GM12878 (cell line): ENCODE measurements at regions not wholly inside any gene's neighbourhood (a gene's known extent, or its start where the extent isn't known, plus 50 kb on each side); places are given as distances from the start of the nearest gene placed in this dataset.

ENCODE experiments used
- EZH2 ChIP-seq: IDR thresholded peaks from 2 replicates; pipeline ENCODE4 v1.6.1; 2012; ENCODE audit warnings: low read depth, mild to moderate bottlenecking, control low read depth, inconsistent platforms, low read length, borderline replicate concordance; ENCODE audit not compliant: control insufficient read depth
- MTA3 ChIP-seq: IDR thresholded peaks from 2 replicates; pipeline ENCODE4 v1.6.1; 2012; ENCODE audit warnings: low read length, inconsistent platforms, borderline replicate concordance
- NFIC ChIP-seq: IDR thresholded peaks from 2 replicates; pipeline ENCODE4 v1.6.1; 2012; ENCODE audit warnings: low read depth, mild to moderate bottlenecking, inconsistent platforms, low read length, moderate library complexity
- YY1 ChIP-seq: IDR thresholded peaks from 2 replicates; pipeline ENCODE4 v1.6.1; 2011; ENCODE audit warnings: low read depth, mild to moderate bottlenecking, low read length
- TF ChIP-seq, protein P1 (sequence below), 3 experiments: IDR thresholded peaks in 2 of 3; conservative IDR thresholded peaks in 1 of 3; 2 replicates each; pipeline ENCODE4 v1.5.1; 2011; ENCODE audit warnings: low read depth in 3 of 3, low read length in 3 of 3, mild to moderate bottlenecking in 3 of 3, control low read depth in 2 of 3, moderate library complexity in 2 of 3, inconsistent platforms in 1 of 3, mixed read lengths in 1 of 3; ENCODE audit not compliant: control insufficient read depth in 2 of 3, insufficient read depth in 1 of 3; ENCODE audit errors: extremely low read depth in 1 of 3
- TF ChIP-seq, protein P2 (sequence below): fragments of 450-650 bp; IDR thresholded peaks from 2 replicates; pipeline ENCODE4 v1.6.1; 2014; ENCODE audit warnings: mild to moderate bottlenecking
- TF ChIP-seq, protein P3 (sequence below): IDR thresholded peaks from 2 replicates; pipeline ENCODE4 v1.6.1; 2012; ENCODE audit warnings: low read depth, low read length, improper control_type of control experiment
- TF ChIP-seq, protein P4 (sequence below): fragments of 450-650 bp; IDR thresholded peaks from 2 replicates; pipeline ENCODE4 v1.6.1; 2018; ENCODE audit warnings: mild to moderate bottlenecking, low read depth, moderate library complexity; ENCODE audit not compliant: partially characterized antibody
- TF ChIP-seq, protein P5 (sequence below): IDR thresholded peaks from 2 replicates; pipeline ENCODE4 v1.6.1; 2012; ENCODE audit warnings: low read length, inconsistent platforms

DNA sequence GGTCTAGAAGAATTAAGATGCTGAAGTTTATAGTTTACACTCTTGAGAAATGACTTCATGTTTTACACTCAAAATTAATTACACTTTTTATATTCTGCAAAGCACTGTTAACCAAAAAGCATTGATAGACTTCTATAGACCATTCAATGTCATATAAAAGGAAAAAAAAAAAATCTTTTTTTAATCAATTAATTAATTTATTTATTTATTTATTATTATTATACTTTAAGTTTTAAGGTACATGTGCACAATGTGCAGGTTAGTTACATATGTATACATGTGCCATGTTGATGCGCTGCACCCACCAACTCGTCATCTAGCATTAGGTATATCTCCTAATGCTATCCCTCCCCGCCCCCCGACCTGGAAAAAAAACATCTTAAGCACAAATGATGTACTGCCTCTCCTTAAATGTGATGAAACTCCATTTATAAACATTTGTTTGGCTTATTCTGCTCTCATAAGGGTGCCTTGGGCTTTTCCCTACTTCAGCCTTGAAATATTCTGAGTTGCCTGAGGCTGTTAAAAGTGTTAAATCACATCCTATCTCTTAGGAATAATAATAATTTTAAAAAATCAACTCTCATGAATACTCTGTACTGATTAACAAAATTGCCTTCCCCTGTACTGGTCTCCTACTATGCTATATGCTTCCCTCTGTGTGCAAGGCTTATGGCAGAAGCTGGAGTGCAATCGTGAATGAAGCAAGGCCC lies 466.9 kb downstream of the SOX2 start:
- TF ChIP-seq EZH2 (no peak), YY1 (no peak), NFIC (no peak), MTA3 (no peak)
- TF ChIP-seq, protein P1, sequence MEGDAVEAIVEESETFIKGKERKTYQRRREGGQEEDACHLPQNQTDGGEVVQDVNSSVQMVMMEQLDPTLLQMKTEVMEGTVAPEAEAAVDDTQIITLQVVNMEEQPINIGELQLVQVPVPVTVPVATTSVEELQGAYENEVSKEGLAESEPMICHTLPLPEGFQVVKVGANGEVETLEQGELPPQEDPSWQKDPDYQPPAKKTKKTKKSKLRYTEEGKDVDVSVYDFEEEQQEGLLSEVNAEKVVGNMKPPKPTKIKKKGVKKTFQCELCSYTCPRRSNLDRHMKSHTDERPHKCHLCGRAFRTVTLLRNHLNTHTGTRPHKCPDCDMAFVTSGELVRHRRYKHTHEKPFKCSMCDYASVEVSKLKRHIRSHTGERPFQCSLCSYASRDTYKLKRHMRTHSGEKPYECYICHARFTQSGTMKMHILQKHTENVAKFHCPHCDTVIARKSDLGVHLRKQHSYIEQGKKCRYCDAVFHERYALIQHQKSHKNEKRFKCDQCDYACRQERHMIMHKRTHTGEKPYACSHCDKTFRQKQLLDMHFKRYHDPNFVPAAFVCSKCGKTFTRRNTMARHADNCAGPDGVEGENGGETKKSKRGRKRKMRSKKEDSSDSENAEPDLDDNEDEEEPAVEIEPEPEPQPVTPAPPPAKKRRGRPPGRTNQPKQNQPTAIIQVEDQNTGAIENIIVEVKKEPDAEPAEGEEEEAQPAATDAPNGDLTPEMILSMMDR (IDR thresholded peaks at IDR 0.05 in 2 of 3, conservative IDR thresholded peaks at IDR 0.05 in 1 of 3; ENCODE audit: control insufficient read depth in 2 of 3, extremely low read depth in 1 of 3, insufficient read depth in 1 of 3, low read depth in 3 of 3, low read length in 3 of 3) = no peak
- TF ChIP-seq, protein P2, sequence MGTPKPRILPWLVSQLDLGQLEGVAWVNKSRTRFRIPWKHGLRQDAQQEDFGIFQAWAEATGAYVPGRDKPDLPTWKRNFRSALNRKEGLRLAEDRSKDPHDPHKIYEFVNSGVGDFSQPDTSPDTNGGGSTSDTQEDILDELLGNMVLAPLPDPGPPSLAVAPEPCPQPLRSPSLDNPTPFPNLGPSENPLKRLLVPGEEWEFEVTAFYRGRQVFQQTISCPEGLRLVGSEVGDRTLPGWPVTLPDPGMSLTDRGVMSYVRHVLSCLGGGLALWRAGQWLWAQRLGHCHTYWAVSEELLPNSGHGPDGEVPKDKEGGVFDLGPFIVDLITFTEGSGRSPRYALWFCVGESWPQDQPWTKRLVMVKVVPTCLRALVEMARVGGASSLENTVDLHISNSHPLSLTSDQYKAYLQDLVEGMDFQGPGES = no peak
- TF ChIP-seq, protein P3, sequence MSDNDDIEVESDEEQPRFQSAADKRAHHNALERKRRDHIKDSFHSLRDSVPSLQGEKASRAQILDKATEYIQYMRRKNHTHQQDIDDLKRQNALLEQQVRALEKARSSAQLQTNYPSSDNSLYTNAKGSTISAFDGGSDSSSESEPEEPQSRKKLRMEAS = no peak
- TF ChIP-seq, protein P4, sequence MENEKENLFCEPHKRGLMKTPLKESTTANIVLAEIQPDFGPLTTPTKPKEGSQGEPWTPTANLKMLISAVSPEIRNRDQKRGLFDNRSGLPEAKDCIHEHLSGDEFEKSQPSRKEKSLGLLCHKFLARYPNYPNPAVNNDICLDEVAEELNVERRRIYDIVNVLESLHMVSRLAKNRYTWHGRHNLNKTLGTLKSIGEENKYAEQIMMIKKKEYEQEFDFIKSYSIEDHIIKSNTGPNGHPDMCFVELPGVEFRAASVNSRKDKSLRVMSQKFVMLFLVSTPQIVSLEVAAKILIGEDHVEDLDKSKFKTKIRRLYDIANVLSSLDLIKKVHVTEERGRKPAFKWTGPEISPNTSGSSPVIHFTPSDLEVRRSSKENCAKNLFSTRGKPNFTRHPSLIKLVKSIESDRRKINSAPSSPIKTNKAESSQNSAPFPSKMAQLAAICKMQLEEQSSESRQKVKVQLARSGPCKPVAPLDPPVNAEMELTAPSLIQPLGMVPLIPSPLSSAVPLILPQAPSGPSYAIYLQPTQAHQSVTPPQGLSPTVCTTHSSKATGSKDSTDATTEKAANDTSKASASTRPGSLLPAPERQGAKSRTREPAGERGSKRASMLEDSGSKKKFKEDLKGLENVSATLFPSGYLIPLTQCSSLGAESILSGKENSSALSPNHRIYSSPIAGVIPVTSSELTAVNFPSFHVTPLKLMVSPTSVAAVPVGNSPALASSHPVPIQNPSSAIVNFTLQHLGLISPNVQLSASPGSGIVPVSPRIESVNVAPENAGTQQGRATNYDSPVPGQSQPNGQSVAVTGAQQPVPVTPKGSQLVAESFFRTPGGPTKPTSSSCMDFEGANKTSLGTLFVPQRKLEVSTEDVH = no peak
- TF ChIP-seq, protein P5, sequence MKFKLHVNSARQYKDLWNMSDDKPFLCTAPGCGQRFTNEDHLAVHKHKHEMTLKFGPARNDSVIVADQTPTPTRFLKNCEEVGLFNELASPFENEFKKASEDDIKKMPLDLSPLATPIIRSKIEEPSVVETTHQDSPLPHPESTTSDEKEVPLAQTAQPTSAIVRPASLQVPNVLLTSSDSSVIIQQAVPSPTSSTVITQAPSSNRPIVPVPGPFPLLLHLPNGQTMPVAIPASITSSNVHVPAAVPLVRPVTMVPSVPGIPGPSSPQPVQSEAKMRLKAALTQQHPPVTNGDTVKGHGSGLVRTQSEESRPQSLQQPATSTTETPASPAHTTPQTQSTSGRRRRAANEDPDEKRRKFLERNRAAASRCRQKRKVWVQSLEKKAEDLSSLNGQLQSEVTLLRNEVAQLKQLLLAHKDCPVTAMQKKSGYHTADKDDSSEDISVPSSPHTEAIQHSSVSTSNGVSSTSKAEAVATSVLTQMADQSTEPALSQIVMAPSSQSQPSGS = no peak
